CD4-positive, alpha-beta T cell treated with Interleukin-15 for 4 hours (primary cell): ENCODE measurements at regions not wholly inside any gene's neighbourhood (a gene's known extent, or its start where the extent isn't known, plus 50 kb on each side); places are given as distances from the start of the nearest gene placed in this dataset.
"Not testable (repeated sequence)": the region's sequence is repeated elsewhere in the genome, so short reads cannot be mapped to it uniquely, and the experiment has no call there.

Experiments used
- DNase-seq: peaks from one replicate; pipeline ENCODE4 v3.0.0-alpha.2; 2020; ENCODE audit warnings: low spot score

- no peak for DNase-seq
Observed at GRCh38 chr15:36075333-36075732, 504.1 kb upstream of the CDIN1 start.

- no peak for DNase-seq
Observed at GRCh38 chr15:36079021-36079420, 500.4 kb upstream of the CDIN1 start.

- no peak for DNase-seq
Observed at GRCh38 chr15:36080759-36081158, 498.7 kb upstream of the CDIN1 start.

- no peak for DNase-seq
Observed at GRCh38 chr15:36090286-36090946, 489.0 kb upstream of the CDIN1 start.

- no peak for DNase-seq
Observed at GRCh38 chr15:36106640-36107335, 472.6 kb upstream of the CDIN1 start.

GRCh38 chr15:36108541-36108940 lies 470.9 kb upstream of the CDIN1 start:
- DNase-seq: no peak

- DNase-seq: no peak
Observed at GRCh38 chr15:36109943-36110658, 469.3 kb upstream of the CDIN1 start.

- no peak for DNase-seq
Observed at GRCh38 chr15:36110659-36110993, 468.8 kb upstream of the CDIN1 start.

GRCh38 chr15:36117296-36117787 lies 462.1 kb upstream of the CDIN1 start:
- DNase-seq: no peak

- no peak for DNase-seq
Observed at GRCh38 chr15:36126194-36126593, 453.2 kb upstream of the CDIN1 start.

- DNase-seq: no peak
Observed at GRCh38 chr15:36130641-36131310, 448.6 kb upstream of the CDIN1 start.

GRCh38 chr15:36133742-36134141 lies 445.7 kb upstream of the CDIN1 start:
- DNase-seq: no peak

GRCh38 chr15:36136049-36136448 lies 443.4 kb upstream of the CDIN1 start:
- DNase-seq: no peak

GRCh38 chr15:36152936-36153335 lies 426.5 kb upstream of the CDIN1 start:
- DNase-seq: no peak

- DNase-seq: no peak
Observed at GRCh38 chr15:36156879-36157427, 422.5 kb upstream of the CDIN1 start.

- no peak for DNase-seq
Observed at GRCh38 chr15:36160351-36160750, 419.1 kb upstream of the CDIN1 start.

GRCh38 chr15:36161108-36161507 lies 418.3 kb upstream of the CDIN1 start:
- DNase-seq: no peak

- DNase-seq: no peak
Observed at GRCh38 chr15:36161771-36162212, 417.6 kb upstream of the CDIN1 start.

- not testable (repeated sequence) for DNase-seq
Observed at GRCh38 chr15:36163983-36164382, 415.4 kb upstream of the CDIN1 start.

GRCh38 chr15:36172955-36173354 lies 406.5 kb upstream of the CDIN1 start:
- DNase-seq: no peak

- no peak for DNase-seq
Observed at GRCh38 chr15:36175186-36175740, 404.2 kb upstream of the CDIN1 start.

- DNase-seq: no peak
Observed at GRCh38 chr15:36175741-36176291, 403.6 kb upstream of the CDIN1 start.
